ENCODE measurements at regions not wholly inside any gene's neighbourhood (a gene's known extent, or its start where the extent isn't known, plus 50 kb on each side); places are given as distances from the start of the nearest gene placed in this dataset.

GRCh38 chr13:108156749-108157148, 58.6 kb downstream of the LIG4 start:
- Histone ChIP-seq H3K27ac (no peak overlapping the region), H3K4me1 (no peaks in the 10 kb centered on the region), H3K36me3 (no peaks in the 10 kb centered on the region), H3K9me3 (no peaks in the 10 kb centered on the region), H3K27me3 (no peaks in the 10 kb centered on the region), H3K4me3 (replicated peaks in 1 of 3) (no peak overlapping the region)
- no peak for DNase-seq
- no peak for TF ChIP-seq CTCF (IDR thresholded peaks at IDR 0.05)
- no peak for TF ChIP-seq POLR2A (IDR thresholded peaks at IDR 0.05)
- intact Hi-C loops (cut with DNase I): loop anchor here (10.0 kb wide), 1 partner anchor 942 kb away; no protein-coding TSS in a partner anchor
- WGBS, 2 donors: 81 to 87% methylated on average over 5 of the region's 5 CpGs

GRCh38 chr13:108155185-108156106, 59.9 kb downstream of the LIG4 start:
- H3K36me3 ChIP-seq: no peaks in the 10 kb centered on the region
- no peaks in the 10 kb centered on the region for H3K27me3 ChIP-seq
- no peaks in the 10 kb centered on the region for H3K4me1 ChIP-seq
- TF ChIP-seq POLR2A (IDR thresholded peaks at IDR 0.05): no peak
- TF ChIP-seq CTCF (IDR thresholded peaks at IDR 0.05): peak; percentile 61 to 93 (median 71)
- no peaks in the 10 kb centered on the region for H3K9me3 ChIP-seq
- H3K4me3 ChIP-seq (replicated peaks in 1 of 3): no peak overlapping the region
- 40 to 41% methylated on average over 16 of the region's 16 CpGs for WGBS, 2 donors
- intact Hi-C loops (cut with DNase I): loop anchor here (10.0 kb wide), 1 partner anchor 941 kb away; no protein-coding TSS in a partner anchor
- H3K27ac ChIP-seq: no peak overlapping the region
- peak; percentile 67 to 72 for DNase-seq

- intact Hi-C loops (cut with DNase I): loop anchor here (10.0 kb wide), 1 partner anchor 940 kb away; no protein-coding TSS in a partner anchor
- TF ChIP-seq POLR2A (IDR thresholded peaks at IDR 0.05) (no peak), CTCF (IDR thresholded peaks at IDR 0.05) (no peak)
- H3K4me1 ChIP-seq: no peaks in the 10 kb centered on the region
- no peak overlapping the region for H3K4me3 ChIP-seq (replicated peaks in 1 of 3)
- H3K9me3 ChIP-seq: no peaks in the 10 kb centered on the region
- peak overlapping the region in 1 of 3 donors; percentile 57 for H3K27ac ChIP-seq
- no peaks in the 10 kb centered on the region for H3K27me3 ChIP-seq
- DNase-seq: peak; percentile 59 to 64
- no peaks in the 10 kb centered on the region for H3K36me3 ChIP-seq
- 41 to 54% methylated on average over 1 of the region's 1 CpG for WGBS, 2 donors
Observed at GRCh38 chr13:108154421-108154858, 60.9 kb downstream of the LIG4 start.

GRCh38 chr13:108146642-108147041, 68.7 kb downstream of the LIG4 start:
- Histone ChIP-seq H3K9me3 (no peaks in the 10 kb centered on the region), H3K27me3 (no peaks in the 10 kb centered on the region), H3K4me1 (no peaks in the 10 kb centered on the region), H3K36me3 (no peaks in the 10 kb centered on the region), H3K4me3 (replicated peaks in 1 of 3) (no peak overlapping the region), H3K27ac (no peak overlapping the region)
- 24 to 36% methylated on average over 2 of the region's 2 CpGs for WGBS, 2 donors
- TF ChIP-seq POLR2A (IDR thresholded peaks at IDR 0.05) (no peak), CTCF (IDR thresholded peaks at IDR 0.05) (no peak)
- intact Hi-C loops (cut with DNase I): no loop called here
- no peak for DNase-seq

All from thyroid gland (tissue), 4 donors.